Activated B cell treated with CpG ODN at 0.5 μM for 24 hours (primary cell): ENCODE measurements at regions not wholly inside any gene's neighbourhood (a gene's known extent, or its start where the extent isn't known, plus 50 kb on each side); places are given as distances from the start of the nearest gene placed in this dataset.

Experiments
- ATAC-seq: fragments of 200-7000 bp; cut with Tn5 transposase; one replicate; pipeline ENCODE4 v1.10.0; 2021; ENCODE audit warnings: low read depth, mild to moderate bottlenecking, moderate library complexity
- CTCF ChIA-PET: fragments of 350-600 bp; sonication (Branson Sonifier 250); formaldehyde crosslinking; loops from one replicate; lab custom pipeline; 2021; ENCODE audit warnings: antibody characterized with exemption; lab: Charles Lee
- POLR2A ChIA-PET: fragments of 350-600 bp; sonication (Branson Sonifier 250); formaldehyde crosslinking; loops from one replicate; lab custom pipeline; 2021; ENCODE audit warnings: antibody characterized with exemption; lab: Charles Lee
- DNase-seq: peaks from one replicate; pipeline ENCODE4 v3.0.0; 2022
- H3K27ac Mint-ChIP-seq: one replicate; pipeline ENCODE4 v1.8.0; 2020; ENCODE audit warnings: mixed read lengths
- H3K27me3 Mint-ChIP-seq: one replicate; pipeline ENCODE4 v1.8.0; 2021; ENCODE audit warnings: mixed read lengths
- H3K36me3 Mint-ChIP-seq: one replicate; pipeline ENCODE4 v1.8.0; 2021; ENCODE audit warnings: low read depth, mixed read lengths
- H3K4me1 Mint-ChIP-seq: one replicate; pipeline ENCODE4 v1.8.0; 2021; ENCODE audit warnings: mixed read lengths
- H3K4me3 Mint-ChIP-seq: one replicate; pipeline ENCODE4 v1.8.0; 2020; ENCODE audit warnings: mild to moderate bottlenecking, mixed read lengths
- H3K9me3 Mint-ChIP-seq: one replicate; pipeline ENCODE4 v1.8.0; 2020; ENCODE audit warnings: mixed read lengths
- intact Hi-C: fragments of 100-400 bp; cut with micrococcal nuclease; formaldehyde crosslinking; loops from one replicate; pipeline ENCODE4 v1.15.1; 2024
- TF ChIP-seq, protein P1 (sequence below): fragments of 200-600 bp; IDR thresholded peaks from one replicate; pipeline ENCODE4 v1.8.0; 2022; ENCODE audit warnings: antibody characterized with exemption, mild to moderate bottlenecking

DNA sequence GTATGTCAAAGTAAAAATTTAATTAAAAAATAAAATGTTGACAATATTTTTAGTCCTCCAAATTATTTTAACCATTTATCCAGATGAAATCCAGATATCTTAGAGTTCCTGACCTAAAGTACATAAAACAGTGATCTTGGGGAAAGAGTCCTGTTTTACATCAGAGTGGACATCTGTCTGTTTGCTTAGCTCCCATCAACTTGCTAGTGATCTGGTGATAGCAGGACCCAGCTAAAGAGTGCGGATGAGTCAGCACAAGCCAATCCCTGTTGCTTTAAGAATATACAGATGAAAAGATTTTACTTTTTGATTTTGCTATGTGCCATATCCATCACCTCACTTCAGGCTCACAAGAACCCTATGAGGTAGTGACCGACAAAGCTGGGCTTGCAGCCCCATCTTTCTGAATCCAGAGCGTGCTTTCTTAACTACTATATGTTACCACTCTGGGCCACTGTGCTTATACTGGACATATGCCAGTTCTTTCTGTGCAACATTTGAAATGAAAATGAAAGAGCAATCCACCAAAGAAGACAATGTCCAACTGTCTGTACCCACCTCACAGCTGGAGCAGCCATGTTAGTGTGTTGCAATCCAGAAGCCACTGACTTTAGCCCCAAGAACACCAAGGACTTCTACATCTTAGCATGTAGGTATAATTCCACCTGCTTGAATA, 167.6 kb upstream of the SESN3 start:
- Mint-ChIP-seq H3K4me3 (no peak overlapping the region), H3K27me3 (no peaks in the 10 kb centered on the region), H3K27ac (no peak overlapping the region), H3K36me3 (no peaks in the 10 kb centered on the region), H3K4me1 (no peaks in the 10 kb centered on the region), H3K9me3 (peaks cover 9% of the 10 kb centered on the region)
- ATAC-seq (no peak), DNase-seq (no peak)
- intact Hi-C loops, result no loop called here
- ChIA-PET POLR2A (no interaction called here), CTCF (no interaction called here)
- TF ChIP-seq, protein P1, sequence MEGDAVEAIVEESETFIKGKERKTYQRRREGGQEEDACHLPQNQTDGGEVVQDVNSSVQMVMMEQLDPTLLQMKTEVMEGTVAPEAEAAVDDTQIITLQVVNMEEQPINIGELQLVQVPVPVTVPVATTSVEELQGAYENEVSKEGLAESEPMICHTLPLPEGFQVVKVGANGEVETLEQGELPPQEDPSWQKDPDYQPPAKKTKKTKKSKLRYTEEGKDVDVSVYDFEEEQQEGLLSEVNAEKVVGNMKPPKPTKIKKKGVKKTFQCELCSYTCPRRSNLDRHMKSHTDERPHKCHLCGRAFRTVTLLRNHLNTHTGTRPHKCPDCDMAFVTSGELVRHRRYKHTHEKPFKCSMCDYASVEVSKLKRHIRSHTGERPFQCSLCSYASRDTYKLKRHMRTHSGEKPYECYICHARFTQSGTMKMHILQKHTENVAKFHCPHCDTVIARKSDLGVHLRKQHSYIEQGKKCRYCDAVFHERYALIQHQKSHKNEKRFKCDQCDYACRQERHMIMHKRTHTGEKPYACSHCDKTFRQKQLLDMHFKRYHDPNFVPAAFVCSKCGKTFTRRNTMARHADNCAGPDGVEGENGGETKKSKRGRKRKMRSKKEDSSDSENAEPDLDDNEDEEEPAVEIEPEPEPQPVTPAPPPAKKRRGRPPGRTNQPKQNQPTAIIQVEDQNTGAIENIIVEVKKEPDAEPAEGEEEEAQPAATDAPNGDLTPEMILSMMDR, result no peak

DNA sequence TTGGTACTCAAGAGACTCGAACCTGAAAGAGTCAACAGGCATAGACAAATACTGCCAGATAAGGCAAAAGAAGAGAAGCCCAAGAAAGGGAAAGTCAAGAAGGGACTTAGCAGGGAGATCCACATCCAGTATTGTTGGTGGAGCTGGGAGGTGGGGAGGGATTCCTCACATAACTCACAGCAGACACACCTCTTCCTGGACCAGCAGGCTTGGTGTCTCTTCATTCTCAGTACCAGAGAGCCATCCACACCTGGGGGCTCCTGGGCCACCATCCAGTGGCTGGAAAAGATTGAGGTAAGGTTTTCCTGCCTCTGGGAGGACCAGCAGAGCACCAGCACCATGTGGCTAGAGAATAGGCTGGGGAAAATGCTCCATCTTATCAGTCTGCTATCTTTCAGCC, 161.6 kb upstream of the SESN3 start:
- Mint-ChIP-seq H3K36me3 (no peaks in the 10 kb centered on the region), H3K4me3 (no peak overlapping the region), H3K9me3 (peaks cover 7% of the 10 kb centered on the region), H3K4me1 (no peaks in the 10 kb centered on the region), H3K27me3 (no peaks in the 10 kb centered on the region), H3K27ac (no peak overlapping the region)
- ChIA-PET CTCF (no interaction called here), POLR2A (no interaction called here)
- ATAC-seq (no peak), DNase-seq (no peak)
- intact Hi-C loops, result no loop called here
- TF ChIP-seq, protein P1, result no peak

DNA sequence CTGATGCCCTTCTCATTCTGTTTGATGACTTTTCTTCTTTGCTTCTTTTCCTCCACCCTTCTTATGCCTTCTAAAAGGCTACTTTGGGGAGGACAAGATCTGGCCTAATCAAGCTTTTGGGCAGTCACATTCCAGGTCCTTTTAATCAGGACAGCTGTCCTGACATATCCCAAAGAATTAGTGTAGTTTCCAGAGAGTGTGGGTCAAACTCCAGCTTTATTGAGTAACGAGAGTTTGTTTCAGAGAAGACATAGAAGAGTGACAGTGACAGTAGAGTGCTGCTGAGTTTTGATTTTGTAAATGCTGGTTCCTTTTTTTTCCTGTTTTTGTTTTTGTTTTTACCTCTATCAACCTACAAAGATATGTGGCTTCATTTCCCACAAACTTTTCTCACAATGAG, 158.4 kb upstream of the SESN3 start:
- Mint-ChIP-seq H3K27me3 (no peaks in the 10 kb centered on the region), H3K27ac (no peak overlapping the region), H3K9me3 (no peaks in the 10 kb centered on the region), H3K4me3 (no peak overlapping the region), H3K36me3 (no peaks in the 10 kb centered on the region), H3K4me1 (no peaks in the 10 kb centered on the region)
- no peak for DNase-seq
- ATAC-seq, result no peak
- intact Hi-C loops, result no loop called here
- TF ChIP-seq, protein P1, result no peak
- CTCF ChIA-PET, result no interaction called here
- POLR2A ChIA-PET, result no interaction called here

DNA sequence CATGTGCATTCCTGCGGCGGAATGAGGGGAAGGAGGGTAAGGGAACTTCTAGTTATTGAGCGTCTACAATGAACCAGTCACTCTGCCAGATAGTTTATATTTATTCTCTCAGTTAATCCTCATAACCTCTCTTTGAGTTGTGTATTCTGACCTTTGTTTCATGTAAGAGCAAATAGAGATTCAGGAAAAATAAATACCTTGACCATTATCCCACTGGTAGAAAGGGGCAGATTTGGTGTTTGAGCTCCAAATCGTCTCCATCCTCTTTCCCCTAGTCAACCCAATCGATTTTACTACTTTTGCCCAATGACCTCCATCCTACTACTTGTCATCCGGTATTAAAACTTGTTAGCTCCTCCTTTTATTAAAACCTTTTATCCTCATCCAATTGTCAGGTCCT, 157.1 kb upstream of the SESN3 start:
- POLR2A ChIA-PET, result no interaction called here
- intact Hi-C loops, result no loop called here
- ATAC-seq, result no peak
- Mint-ChIP-seq H3K27me3 (no peaks in the 10 kb centered on the region), H3K4me1 (no peaks in the 10 kb centered on the region), H3K36me3 (no peaks in the 10 kb centered on the region), H3K9me3 (no peaks in the 10 kb centered on the region), H3K4me3 (no peak overlapping the region), H3K27ac (no peak overlapping the region)
- DNase-seq, result no peak
- TF ChIP-seq, protein P1, result no peak
- CTCF ChIA-PET, result no interaction called here

DNA sequence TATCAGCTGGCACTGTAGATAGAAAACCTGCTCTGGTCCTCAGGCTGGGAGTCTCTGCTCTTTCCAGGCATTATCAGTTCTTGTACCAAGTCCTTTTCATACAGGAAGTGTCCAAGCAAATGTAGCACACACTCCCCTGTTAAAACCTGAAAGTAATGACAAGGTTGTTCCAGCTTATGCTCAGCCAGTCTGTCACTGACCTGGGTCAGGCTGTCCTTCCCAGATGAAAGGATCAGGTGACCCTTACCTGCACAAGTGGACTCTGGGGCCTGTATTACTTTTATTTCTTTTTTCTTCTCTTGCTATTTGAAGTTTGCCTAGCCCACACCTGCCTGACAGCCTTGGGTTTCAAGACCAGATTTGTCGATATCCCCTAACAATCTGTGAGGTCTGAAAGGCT, 156.3 kb upstream of the SESN3 start:
- intact Hi-C loops, result no loop called here
- TF ChIP-seq, protein P1, result no peak
- no peaks in the 10 kb centered on the region for H3K27me3 Mint-ChIP-seq
- no peaks in the 10 kb centered on the region for H3K36me3 Mint-ChIP-seq
- DNase-seq, result no peak
- no peak for ATAC-seq
- ChIA-PET CTCF (no interaction called here), POLR2A (no interaction called here)
- H3K27ac Mint-ChIP-seq, result no peak overlapping the region
- H3K4me1 Mint-ChIP-seq, result no peaks in the 10 kb centered on the region
- H3K4me3 Mint-ChIP-seq, result no peak overlapping the region
- no peaks in the 10 kb centered on the region for H3K9me3 Mint-ChIP-seq
